ENCODE measurements at regions not wholly inside any gene's neighbourhood (a gene's known extent, or its start where the extent isn't known, plus 50 kb on each side); places are given as distances from the start of the nearest gene placed in this dataset.

DNA sequence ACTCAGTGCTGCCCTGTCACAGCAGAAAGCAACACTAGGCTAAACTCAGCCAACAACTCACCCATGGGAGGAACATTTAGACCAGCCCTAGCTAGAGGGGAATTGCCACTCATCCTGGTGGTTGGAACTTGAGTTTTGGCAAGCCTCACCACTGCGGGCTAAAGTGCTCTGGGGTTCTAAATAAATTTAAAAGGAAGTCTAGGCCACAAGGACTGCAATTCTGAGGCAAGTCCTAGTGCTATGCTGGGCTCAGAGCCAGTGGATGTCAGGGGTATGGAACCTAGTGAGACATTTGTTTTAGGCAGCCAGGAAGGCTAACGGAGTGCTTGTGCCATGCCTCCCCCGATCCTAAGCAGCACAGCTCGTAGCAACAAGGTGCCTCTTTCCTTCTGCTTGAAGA is 78.0 kb downstream of the RGS13 start:
- H3K4me1 ChIP-seq (ENCODE audit: insufficient read depth): no peaks in the 10 kb centered on the region
- no peak overlapping the region for H3K27ac ChIP-seq (ENCODE audit: low read depth)
- WGBS: 78% methylated on average over 4 of the region's 4 CpGs
- DNase-seq (ENCODE audit: extremely low spot score): no peak
- no peaks in the 10 kb centered on the region for H3K36me3 ChIP-seq (ENCODE audit: insufficient read depth)
- no peak overlapping the region for H3K4me3 ChIP-seq (ENCODE audit: low read depth, low read length)

DNA sequence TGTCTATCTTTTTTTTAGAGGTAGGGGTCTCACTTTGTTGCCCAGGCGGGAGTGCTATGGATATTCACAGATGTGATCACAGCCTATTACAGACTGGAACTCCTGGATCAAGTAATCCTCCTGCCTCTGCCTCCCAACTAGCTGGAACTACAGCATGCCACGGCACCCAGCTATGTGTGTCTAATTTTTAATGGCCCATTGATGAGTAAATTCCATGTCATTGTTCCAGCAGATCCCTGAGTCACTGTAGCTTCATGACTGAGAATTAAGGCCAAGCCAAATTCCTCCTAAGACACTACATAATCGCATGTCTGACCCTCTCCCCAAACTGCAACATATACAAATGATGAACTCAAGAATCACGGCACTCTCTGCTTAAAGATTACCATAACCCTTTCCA is 84.2 kb upstream of the RGS2 start:
- H3K4me1 ChIP-seq (ENCODE audit: insufficient read depth): no peaks in the 10 kb centered on the region
- H3K27ac ChIP-seq (ENCODE audit: low read depth): no peak overlapping the region
- no peak overlapping the region for H3K4me3 ChIP-seq (ENCODE audit: low read depth, low read length)
- no peak for DNase-seq (ENCODE audit: extremely low spot score)
- no peaks in the 10 kb centered on the region for H3K36me3 ChIP-seq (ENCODE audit: insufficient read depth)
- WGBS: 91% methylated on average over 4 of the region's 4 CpGs

DNA sequence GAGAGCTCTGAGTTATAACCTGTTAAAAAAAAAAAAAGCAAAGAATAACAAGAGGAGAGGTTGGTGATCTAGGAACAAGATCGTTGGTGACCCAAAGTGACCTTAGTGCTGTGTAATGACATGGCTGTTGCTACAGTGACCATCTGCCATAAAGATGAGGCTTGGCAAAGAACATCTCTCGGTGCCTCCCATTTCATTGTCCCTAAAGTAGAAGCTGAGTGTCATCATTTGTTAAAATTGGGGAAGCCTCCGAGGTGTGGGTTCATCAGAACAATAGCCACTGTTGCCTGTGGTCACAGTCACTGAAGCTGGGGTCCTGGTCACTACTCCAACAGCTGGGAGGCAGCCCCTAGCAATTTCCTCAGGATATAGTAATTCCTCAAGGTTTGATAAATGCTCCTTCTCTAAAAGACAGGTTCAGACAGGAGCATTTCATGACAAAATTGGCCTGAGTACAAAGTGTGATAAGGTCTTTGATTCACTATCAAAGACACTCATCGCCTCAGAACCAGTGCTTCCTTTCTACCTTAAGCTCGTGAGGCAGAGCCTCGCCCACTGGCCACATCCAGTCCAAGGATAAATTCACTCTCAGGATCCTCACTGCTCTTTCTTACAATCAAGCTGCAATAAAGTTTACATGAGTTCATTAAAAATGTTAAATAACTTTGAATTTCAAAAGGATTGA is 81.9 kb upstream of the RGS2 start:
- Histone ChIP-seq H3K4me1 (ENCODE audit: insufficient read depth) (no peaks in the 10 kb centered on the region), H3K4me3 (ENCODE audit: low read depth, low read length) (no peak overlapping the region), H3K36me3 (ENCODE audit: insufficient read depth) (no peaks in the 10 kb centered on the region), H3K27ac (ENCODE audit: low read depth) (no peak overlapping the region)
- WGBS: 85% methylated on average over 6 of the region's 6 CpGs
- DNase-seq (ENCODE audit: extremely low spot score): no peak

DNA sequence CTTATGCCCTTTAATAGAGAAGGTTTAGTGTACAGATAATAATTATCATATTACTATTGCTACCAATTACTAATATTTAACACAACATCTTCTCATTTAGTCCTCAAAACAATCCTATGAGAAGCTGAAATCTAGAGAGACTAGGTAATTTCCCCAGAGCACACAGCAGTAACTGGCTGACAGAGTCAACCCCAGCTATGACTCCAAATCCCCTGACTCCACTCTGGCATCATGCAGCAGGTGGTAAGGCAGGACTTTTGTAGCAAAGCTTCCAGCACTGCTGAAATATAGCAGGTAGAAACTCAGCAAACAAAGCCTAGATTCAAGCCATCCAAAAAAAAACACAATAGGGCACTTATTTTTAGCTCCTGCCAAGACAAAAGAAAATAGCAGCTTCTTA is 79.3 kb upstream of the RGS2 start:
- Histone ChIP-seq H3K4me1 (ENCODE audit: insufficient read depth) (no peaks in the 10 kb centered on the region), H3K36me3 (ENCODE audit: insufficient read depth) (no peaks in the 10 kb centered on the region), H3K27ac (ENCODE audit: low read depth) (no peak overlapping the region), H3K4me3 (ENCODE audit: low read depth, low read length) (no peak overlapping the region)
- no peak for DNase-seq (ENCODE audit: extremely low spot score)

DNA sequence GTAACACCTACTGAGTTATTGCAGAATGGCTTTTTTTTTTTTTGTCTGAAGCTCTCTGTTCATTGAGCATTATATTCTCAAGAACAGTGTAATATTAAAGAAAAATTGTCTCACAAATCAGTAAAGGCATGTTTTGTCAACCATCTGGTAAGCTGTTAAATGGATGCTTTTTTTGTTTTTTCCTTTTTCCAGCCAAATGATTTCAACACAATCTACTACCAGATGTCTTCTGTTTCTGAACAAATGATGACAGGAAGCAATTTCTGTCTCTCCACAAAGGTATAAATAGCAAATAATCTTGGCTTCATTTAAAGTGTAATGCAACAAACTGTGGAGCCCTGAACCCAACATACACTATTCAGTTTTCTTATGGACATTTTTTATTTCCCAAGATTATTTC is 78.6 kb upstream of the RGS2 start:
- H3K4me3 ChIP-seq (ENCODE audit: low read depth, low read length): no peak overlapping the region
- H3K36me3 ChIP-seq (ENCODE audit: insufficient read depth): no peaks in the 10 kb centered on the region
- no peak for DNase-seq (ENCODE audit: extremely low spot score)
- no peaks in the 10 kb centered on the region for H3K4me1 ChIP-seq (ENCODE audit: insufficient read depth)
- H3K27ac ChIP-seq (ENCODE audit: low read depth): no peak overlapping the region

DNA sequence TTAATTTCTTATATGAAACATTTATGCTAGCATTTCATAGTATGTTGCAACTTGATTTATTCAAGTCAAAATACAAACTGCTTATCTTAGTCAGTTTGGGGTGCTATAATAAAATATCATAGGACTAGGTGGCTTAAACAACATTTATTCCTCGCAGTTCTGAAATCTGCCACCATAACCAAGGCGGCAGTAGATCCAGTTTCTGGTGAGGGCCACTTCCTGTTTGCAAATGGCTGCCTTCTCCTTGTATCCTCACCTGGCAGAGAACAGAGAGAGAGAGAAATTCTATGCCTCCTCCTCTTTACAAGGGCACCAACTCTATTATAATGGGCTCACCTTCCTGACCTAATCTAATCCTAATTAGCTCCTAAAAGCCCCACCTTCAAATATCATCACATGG is 76.1 kb upstream of the RGS2 start:
- 98% methylated on average over 2 of the region's 2 CpGs for WGBS
- Histone ChIP-seq H3K4me3 (ENCODE audit: low read depth, low read length) (no peak overlapping the region), H3K36me3 (ENCODE audit: insufficient read depth) (no peaks in the 10 kb centered on the region), H3K4me1 (ENCODE audit: insufficient read depth) (no peaks in the 10 kb centered on the region), H3K27ac (ENCODE audit: low read depth) (no peak overlapping the region)
- no peak for DNase-seq (ENCODE audit: extremely low spot score)

DNA sequence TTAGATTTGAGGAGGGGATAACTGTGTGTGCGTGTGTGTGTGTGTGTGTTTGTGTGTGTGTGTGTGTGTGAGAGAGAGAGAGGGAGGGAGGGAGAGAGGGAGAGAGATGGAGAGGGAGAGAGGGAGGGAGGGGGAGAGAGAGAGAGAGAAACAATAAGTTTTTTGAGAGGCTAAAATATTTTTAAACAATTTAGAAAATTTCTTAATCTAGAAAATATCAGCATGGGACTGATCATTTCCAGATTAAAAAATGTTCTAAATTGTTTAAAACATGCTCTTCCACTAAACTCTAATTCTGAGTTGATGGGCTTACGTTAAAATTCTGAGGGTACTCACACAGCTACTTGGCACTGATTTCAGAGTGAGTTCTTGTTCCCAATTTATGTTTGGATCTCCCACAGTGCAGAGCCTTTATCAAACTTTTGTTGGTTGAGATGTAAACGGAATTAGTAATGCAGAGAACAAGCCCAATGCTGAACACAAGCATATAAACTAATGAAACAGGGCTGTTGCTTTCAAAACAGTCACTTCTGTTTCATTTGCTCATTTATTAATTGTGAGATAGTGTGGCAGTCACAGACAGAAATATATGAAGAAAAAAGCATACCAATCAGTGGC is 73.4 kb upstream of the RGS2 start:
- Histone ChIP-seq H3K27ac (ENCODE audit: low read depth) (peak overlapping the region; percentile 2), H3K4me1 (ENCODE audit: insufficient read depth) (no peaks in the 10 kb centered on the region), H3K36me3 (ENCODE audit: insufficient read depth) (no peaks in the 10 kb centered on the region), H3K4me3 (ENCODE audit: low read depth, low read length) (no peak overlapping the region)
- no peak for DNase-seq (ENCODE audit: extremely low spot score)
- 48% methylated on average over 3 of the region's 3 CpGs for WGBS

DNA sequence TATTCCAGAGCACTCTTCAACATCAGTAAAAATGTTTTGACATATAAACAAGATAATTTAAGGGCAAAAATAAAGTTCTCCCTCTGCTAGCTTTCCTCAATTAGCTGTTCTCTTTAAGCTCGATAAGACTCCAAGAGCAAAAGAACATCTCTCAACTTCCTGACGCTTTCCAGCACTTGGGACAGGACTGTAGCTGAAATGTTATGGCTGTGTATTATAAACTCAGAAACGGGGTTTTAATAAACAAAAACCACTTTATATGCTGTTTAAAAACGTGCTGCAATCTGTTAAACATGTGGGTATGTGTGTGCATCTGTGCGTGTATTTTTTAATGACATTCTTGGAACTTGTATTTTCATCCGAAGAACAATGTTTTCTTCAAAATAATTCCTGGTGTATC is 71.5 kb upstream of the RGS2 start:
- Histone ChIP-seq H3K27ac (ENCODE audit: low read depth) (no peak overlapping the region), H3K4me1 (ENCODE audit: insufficient read depth) (no peaks in the 10 kb centered on the region), H3K36me3 (ENCODE audit: insufficient read depth) (no peaks in the 10 kb centered on the region), H3K4me3 (ENCODE audit: low read depth, low read length) (no peak overlapping the region)
- WGBS: 22% methylated on average over 6 of the region's 6 CpGs
- no peak for DNase-seq (ENCODE audit: extremely low spot score)

DNA sequence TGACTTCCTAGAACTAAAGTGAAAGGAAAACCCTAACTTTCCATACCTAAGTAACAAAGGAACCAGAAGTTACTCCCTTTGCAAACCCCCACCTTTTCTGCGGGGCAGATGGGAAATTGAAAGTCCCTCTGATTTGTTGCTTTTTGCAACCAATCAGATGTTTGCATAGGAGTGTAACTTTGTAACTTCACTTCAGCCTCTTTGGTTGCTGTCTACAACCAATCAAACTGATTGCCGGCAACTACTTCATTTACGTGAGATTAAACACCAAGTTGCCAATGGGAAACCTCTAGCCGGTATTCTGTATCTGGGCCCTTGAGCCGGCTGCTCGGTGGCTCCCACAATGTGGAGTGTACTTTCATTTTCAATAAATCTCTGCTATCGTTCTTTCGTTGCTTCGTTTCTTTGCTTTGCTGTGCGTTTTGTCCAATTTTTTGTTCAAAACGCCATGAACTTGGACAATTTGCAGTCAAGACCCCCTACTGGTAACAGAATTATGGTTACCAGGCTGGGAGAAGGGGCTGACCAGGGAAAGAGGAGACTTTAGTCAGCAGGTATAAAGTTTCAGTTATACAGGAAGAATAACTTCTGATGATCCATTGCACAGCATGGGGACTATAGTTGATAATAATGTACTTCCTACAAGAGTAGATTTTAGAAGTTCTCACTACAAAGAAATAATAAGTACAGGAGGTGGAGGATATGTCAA is 69.2 kb upstream of the RGS2 start:
- Histone ChIP-seq H3K4me1 (ENCODE audit: insufficient read depth) (no peaks in the 10 kb centered on the region), H3K4me3 (ENCODE audit: low read depth, low read length) (no peak overlapping the region)
- WGBS: 98% methylated on average over 11 of the region's 11 CpGs

DNA sequence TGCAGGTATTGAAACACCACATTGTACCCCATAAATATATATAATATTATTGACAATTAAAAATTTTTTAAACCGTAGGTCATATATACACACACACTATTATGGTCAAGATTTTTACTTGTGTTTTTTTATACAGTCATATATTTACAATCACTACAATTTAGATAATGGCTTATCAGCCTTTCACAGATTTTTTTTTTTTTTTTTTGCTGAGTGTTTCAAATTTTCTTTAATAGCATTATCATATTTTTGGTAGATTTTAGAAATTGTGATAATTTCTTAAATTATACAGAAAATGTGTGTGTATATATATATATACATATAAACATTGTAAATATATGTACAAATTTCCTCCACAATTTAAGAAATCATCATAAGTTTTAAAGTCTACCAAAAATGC is 68.6 kb upstream of the RGS2 start:
- Histone ChIP-seq H3K4me3 (ENCODE audit: low read depth, low read length) (no peak overlapping the region), H3K36me3 (ENCODE audit: insufficient read depth) (no peaks in the 10 kb centered on the region), H3K27ac (ENCODE audit: low read depth) (no peak overlapping the region), H3K4me1 (ENCODE audit: insufficient read depth) (no peaks in the 10 kb centered on the region)
- no peak for DNase-seq (ENCODE audit: extremely low spot score)
- 99% methylated on average over 1 of the region's 1 CpG for WGBS

More for the DNA sequence above, 69.2 kb upstream of the RGS2 start:
- no peak for DNase-seq (ENCODE audit: extremely low spot score)
- Histone ChIP-seq H3K36me3 (ENCODE audit: insufficient read depth) (no peaks in the 10 kb centered on the region), H3K27ac (ENCODE audit: low read depth) (no peak overlapping the region)

DNA sequence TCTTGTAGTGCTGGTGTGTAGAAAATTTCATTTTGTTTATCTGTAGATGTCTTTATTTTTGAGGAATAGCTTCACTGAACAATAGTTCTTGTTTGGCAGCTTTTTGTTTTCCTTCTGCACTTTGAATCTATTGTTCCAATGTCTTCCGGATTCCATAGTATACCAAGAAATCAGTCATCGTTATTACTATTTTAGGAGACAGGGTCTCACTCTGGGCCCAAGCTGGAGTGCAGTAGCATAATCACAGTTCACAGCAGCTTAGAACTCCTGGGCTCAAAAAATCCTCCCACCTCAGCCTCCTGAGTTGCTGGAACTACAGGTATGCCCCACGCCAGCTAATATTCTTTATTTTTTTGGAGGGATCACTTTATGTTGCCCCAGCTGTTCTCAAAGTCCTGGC is 67.7 kb upstream of the RGS2 start:
- Histone ChIP-seq H3K4me3 (ENCODE audit: low read depth, low read length) (no peak overlapping the region), H3K36me3 (ENCODE audit: insufficient read depth) (no peaks in the 10 kb centered on the region), H3K4me1 (ENCODE audit: insufficient read depth) (no peaks in the 10 kb centered on the region), H3K27ac (ENCODE audit: low read depth) (no peak overlapping the region)
- 96% methylated on average over 3 of the region's 3 CpGs for WGBS
- no peak for DNase-seq (ENCODE audit: extremely low spot score)

DNA sequence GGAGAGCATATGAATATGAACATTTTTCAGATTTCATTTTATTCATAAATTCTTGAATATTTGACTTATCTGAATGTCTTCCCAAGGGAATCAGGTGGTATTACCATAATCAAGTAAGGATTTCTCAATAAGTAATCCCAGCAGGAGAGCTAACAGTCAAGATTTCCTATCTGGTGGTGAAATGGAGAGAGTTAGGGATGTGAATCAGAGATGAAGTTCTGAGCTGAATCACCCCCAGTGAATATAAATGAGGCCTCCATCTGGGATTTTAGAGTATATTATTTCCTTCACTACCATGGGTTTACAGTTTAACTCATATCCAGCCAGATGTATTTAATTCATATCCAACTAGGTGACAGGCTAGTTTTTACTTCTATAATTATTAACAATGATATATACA is 61.5 kb upstream of the RGS2 start:
- no peaks in the 10 kb centered on the region for H3K36me3 ChIP-seq (ENCODE audit: insufficient read depth)
- no peak for DNase-seq (ENCODE audit: extremely low spot score)

DNA sequence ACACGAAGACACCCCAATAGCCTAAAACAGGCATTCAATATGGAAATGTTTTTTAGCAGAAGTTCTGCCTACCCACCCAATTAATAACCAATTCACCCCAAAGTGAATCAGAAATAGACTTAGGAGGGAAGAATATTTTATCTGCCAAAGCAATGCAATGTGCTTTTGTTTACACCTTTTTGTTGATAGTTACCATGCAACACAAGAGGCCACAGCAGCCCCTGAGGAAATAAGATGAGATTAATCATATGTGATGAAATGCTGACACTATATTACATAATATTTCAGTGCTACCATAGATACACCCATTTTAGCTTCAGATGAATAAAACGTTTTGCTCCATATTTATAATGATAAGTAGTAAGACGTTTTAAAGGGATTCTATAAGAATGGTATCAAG is 60.9 kb upstream of the RGS2 start:
- Histone ChIP-seq H3K4me3 (ENCODE audit: low read depth, low read length) (no peak overlapping the region), H3K27ac (ENCODE audit: low read depth) (no peak overlapping the region), H3K4me1 (ENCODE audit: insufficient read depth) (no peaks in the 10 kb centered on the region), H3K36me3 (ENCODE audit: insufficient read depth) (no peaks in the 10 kb centered on the region)
- WGBS: 63% methylated on average over 3 of the region's 3 CpGs
- no peak for DNase-seq (ENCODE audit: extremely low spot score)

More for the DNA sequence above, 61.5 kb upstream of the RGS2 start:
- Histone ChIP-seq H3K4me3 (ENCODE audit: low read depth, low read length) (no peak overlapping the region), H3K27ac (ENCODE audit: low read depth) (no peak overlapping the region), H3K4me1 (ENCODE audit: insufficient read depth) (no peaks in the 10 kb centered on the region)

DNA sequence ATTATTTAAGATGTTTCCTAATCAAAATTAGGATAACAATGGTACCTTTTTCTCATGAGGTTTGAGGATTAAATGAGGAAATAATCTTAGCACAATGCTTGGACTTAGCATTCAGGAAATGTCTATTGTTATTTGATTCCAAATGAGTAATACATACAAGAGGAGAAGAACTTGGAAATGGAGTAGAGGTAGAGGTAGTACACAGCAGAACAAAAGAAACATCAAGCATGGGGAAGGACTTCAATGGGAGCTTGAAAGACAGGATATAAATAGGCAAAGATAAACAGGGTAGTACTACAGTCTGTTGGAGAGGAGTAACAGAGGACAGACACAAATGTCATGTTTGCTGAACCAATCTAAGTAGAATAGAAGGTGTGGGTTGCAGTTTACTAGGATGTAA is 59.5 kb upstream of the RGS2 start:
- Histone ChIP-seq H3K36me3 (ENCODE audit: insufficient read depth) (no peaks in the 10 kb centered on the region), H3K4me1 (ENCODE audit: insufficient read depth) (no peaks in the 10 kb centered on the region), H3K4me3 (ENCODE audit: low read depth, low read length) (no peak overlapping the region), H3K27ac (ENCODE audit: low read depth) (no peak overlapping the region)
- DNase-seq (ENCODE audit: extremely low spot score): no peak

Data from urinary bladder (tissue), 3 donors.